ENCODE measurements at regions not wholly inside any gene's neighbourhood (a gene's known extent, or its start where the extent isn't known, plus 50 kb on each side); places are given as distances from the start of the nearest gene placed in this dataset.
A peak's percentile ranks its signal among the peaks of the same experiment; 100 is the strongest.

DNA sequence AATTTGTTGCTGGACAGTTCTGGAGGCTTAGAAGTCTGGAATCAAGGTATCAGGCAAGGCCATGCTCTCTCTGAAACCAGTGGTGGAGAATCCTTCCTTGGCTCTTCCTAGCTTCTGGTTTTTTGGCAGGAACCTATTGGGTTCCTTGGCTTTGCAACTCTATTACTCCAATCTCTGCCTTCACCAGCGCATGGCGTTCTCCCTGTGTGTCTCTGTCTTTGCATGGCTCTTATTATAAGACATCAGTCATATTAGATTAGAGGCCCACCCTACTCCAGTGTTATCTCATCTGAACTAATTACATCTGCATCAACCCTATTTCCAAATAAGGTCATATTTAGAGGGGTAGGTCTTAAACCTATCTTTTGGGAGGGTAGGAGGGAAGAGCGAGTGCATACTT lies 358.1 kb upstream of the RARB start:
- Histone ChIP-seq H3K4me3 (no peak overlapping the region), H3K4me2 (no peak overlapping the region), H3K27ac (ENCODE audit: low read depth) (no peak overlapping the region), H3K79me2 (replicated peaks; ENCODE audit: insufficient read depth) (no peaks in the 10 kb centered on the region), H3K36me3 (ENCODE audit: insufficient read depth) (no peaks in the 10 kb centered on the region), H3K27me3 (ENCODE audit: insufficient read depth) (no peaks in the 10 kb centered on the region), H4K20me1 (replicated peaks; ENCODE audit: insufficient read depth) (no peaks in the 10 kb centered on the region), H3K9me2 (ENCODE audit: insufficient read depth) (no peaks in the 10 kb centered on the region), H3F3A (replicated peaks; ENCODE audit: low read depth) (no peaks in the 10 kb centered on the region), H3K4me1 (ENCODE audit: insufficient read depth) (no peaks in the 10 kb centered on the region), H2AFZ (no peak overlapping the region)
- no peaks in the 10 kb centered on the region for H3K9me3 Mint-ChIP-seq
- TF ChIP-seq, protein P1, sequence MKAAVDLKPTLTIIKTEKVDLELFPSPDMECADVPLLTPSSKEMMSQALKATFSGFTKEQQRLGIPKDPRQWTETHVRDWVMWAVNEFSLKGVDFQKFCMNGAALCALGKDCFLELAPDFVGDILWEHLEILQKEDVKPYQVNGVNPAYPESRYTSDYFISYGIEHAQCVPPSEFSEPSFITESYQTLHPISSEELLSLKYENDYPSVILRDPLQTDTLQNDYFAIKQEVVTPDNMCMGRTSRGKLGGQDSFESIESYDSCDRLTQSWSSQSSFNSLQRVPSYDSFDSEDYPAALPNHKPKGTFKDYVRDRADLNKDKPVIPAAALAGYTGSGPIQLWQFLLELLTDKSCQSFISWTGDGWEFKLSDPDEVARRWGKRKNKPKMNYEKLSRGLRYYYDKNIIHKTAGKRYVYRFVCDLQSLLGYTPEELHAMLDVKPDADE (IDR thresholded peaks at IDR 0.05), result no peak
- TF ChIP-seq, protein P2, sequence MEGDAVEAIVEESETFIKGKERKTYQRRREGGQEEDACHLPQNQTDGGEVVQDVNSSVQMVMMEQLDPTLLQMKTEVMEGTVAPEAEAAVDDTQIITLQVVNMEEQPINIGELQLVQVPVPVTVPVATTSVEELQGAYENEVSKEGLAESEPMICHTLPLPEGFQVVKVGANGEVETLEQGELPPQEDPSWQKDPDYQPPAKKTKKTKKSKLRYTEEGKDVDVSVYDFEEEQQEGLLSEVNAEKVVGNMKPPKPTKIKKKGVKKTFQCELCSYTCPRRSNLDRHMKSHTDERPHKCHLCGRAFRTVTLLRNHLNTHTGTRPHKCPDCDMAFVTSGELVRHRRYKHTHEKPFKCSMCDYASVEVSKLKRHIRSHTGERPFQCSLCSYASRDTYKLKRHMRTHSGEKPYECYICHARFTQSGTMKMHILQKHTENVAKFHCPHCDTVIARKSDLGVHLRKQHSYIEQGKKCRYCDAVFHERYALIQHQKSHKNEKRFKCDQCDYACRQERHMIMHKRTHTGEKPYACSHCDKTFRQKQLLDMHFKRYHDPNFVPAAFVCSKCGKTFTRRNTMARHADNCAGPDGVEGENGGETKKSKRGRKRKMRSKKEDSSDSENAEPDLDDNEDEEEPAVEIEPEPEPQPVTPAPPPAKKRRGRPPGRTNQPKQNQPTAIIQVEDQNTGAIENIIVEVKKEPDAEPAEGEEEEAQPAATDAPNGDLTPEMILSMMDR (conservative IDR thresholded peaks at IDR 0.05; ENCODE audit: low read depth in 2 of 2), result peak in 1 of 2 experiments; percentile 28; a peak in 1 of 4 replicates
- TF ChIP-seq POLR2AphosphoS5 (IDR thresholded peaks at IDR 0.05; ENCODE audit: low read depth) (no peak), EZH2 (IDR thresholded peaks at IDR 0.05; ENCODE audit: low read depth, unreplicated experiment) (no peak), ZNF462 (CRISPR knock-in tag; IDR thresholded peaks at IDR 0.05) (no peak)
- TF ChIP-seq, protein P3, sequence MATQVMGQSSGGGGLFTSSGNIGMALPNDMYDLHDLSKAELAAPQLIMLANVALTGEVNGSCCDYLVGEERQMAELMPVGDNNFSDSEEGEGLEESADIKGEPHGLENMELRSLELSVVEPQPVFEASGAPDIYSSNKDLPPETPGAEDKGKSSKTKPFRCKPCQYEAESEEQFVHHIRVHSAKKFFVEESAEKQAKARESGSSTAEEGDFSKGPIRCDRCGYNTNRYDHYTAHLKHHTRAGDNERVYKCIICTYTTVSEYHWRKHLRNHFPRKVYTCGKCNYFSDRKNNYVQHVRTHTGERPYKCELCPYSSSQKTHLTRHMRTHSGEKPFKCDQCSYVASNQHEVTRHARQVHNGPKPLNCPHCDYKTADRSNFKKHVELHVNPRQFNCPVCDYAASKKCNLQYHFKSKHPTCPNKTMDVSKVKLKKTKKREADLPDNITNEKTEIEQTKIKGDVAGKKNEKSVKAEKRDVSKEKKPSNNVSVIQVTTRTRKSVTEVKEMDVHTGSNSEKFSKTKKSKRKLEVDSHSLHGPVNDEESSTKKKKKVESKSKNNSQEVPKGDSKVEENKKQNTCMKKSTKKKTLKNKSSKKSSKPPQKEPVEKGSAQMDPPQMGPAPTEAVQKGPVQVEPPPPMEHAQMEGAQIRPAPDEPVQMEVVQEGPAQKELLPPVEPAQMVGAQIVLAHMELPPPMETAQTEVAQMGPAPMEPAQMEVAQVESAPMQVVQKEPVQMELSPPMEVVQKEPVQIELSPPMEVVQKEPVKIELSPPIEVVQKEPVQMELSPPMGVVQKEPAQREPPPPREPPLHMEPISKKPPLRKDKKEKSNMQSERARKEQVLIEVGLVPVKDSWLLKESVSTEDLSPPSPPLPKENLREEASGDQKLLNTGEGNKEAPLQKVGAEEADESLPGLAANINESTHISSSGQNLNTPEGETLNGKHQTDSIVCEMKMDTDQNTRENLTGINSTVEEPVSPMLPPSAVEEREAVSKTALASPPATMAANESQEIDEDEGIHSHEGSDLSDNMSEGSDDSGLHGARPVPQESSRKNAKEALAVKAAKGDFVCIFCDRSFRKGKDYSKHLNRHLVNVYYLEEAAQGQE (IDR thresholded peaks at IDR 0.05; ENCODE audit: unreplicated experiment), result no peak
- DNase-seq (ENCODE audit: low spot score) (no peak), ATAC-seq (no peak)
- no peak overlapping the region for H3K27ac Mint-ChIP-seq
- H3K36me3 Mint-ChIP-seq (ENCODE audit: low read depth), result 0 out of 3 replicates have a peak, but pooled peaks cover 3% of the 10 kb centered on the region
- no peak overlapping the region for H3K4me3 Mint-ChIP-seq
- H3K27me3 Mint-ChIP-seq (ENCODE audit: insufficient read depth, low read depth, poor library complexity), result no peaks in the 10 kb centered on the region
- peaks cover 6% of the 10 kb centered on the region; the same call in 2 of the 3 replicates for H3K4me1 Mint-ChIP-seq
